Lower leg skin (tissue), 4 donors: ENCODE measurements at regions not wholly inside any gene's neighbourhood (a gene's known extent, or its start where the extent isn't known, plus 50 kb on each side); places are given as distances from the start of the nearest gene placed in this dataset.
"Not testable (repeated sequence)": the region's sequence is repeated elsewhere in the genome, so short reads cannot be mapped to it uniquely, and the experiment has no call there.

Experiments used
- DNase-seq, 2 donors: peaks; one replicate each; pipeline ENCODE4 v3.0.0-alpha.2; 2019; ENCODE audit warnings: low spot score in 2 of 2
- H3K4me3 ChIP-seq: fragments of 200-600 bp; sonication (generic); 2 replicates; pipeline ENCODE4 v1.5.1; 2017; ENCODE audit warnings: mild to moderate bottlenecking, low read depth; ENCODE audit not compliant: poor library complexity, severe bottlenecking
- CTCF ChIP-seq, 3 donors: fragments of 450-650 bp; IDR thresholded peaks; one replicate each; pipeline ENCODE4 v1.5.1; 2016; ENCODE audit warnings: antibody characterized with exemption in 3 of 3, mild to moderate bottlenecking in 3 of 3, moderate library complexity in 2 of 3
- POLR2A ChIP-seq, 2 donors: fragments of 450-650 bp; IDR thresholded peaks; one replicate each; pipeline ENCODE4 v1.6.1; 2016 to 2017; ENCODE audit warnings: antibody characterized with exemption in 2 of 2, mild to moderate bottlenecking in 1 of 2, moderate library complexity in 1 of 2
- WGBS, 2 donors: methylation state at CpG; one replicate each; pipeline ENCODE4 v1.1.5; 2018; 5-methylcytosine and 5-hydroxymethylcytosine counted together
- intact Hi-C: fragments of 100-400 bp; cut with DNase I; formaldehyde crosslinking; loops from one replicate; pipeline ENCODE4 v1.15.0; 2023; ENCODE audit warnings: low total_unique reads

- no peak for DNase-seq
- WGBS, 2 donors, result 52 to 57% methylated on average over 3 of the region's 3 CpGs
- H3K4me3 ChIP-seq, result no peak overlapping the region
- intact Hi-C loops, result no loop called here
- TF ChIP-seq POLR2A (IDR thresholded peaks at IDR 0.05) (no peak), CTCF (IDR thresholded peaks at IDR 0.05) (no peak)
These were observed 194.4 kb downstream of the EDN1 start for GRCh38 chr6:12484519-12484918.

DNA sequence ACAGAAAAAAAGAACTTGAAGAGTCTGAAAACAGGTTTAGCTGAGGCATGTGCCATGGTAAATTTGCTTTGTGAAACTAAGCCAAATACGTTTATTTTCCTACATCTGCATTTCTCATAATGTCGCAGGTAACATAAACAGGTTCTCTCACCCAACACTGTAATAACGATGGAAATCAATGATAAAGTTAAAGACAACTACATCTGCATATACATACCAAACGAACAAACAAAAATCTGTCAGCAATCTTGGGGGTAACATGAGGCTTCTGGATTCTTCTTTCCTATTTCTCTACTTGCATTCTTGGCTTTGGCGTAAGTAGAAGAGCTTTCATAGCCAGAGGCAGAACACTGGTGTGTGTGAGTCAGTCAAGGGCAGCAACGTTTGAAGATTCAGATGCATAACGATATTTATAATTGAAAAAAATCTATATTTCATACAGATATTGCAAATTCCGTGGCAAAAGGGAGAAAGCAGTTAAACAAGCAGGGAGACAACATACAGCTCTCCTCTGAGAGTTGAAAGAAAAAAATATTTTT lies 195.1 kb downstream of the EDN1 start:
- intact Hi-C loops, result no loop called here
- TF ChIP-seq CTCF (IDR thresholded peaks at IDR 0.05) (no peak), POLR2A (IDR thresholded peaks at IDR 0.05) (no peak)

GRCh38 chr6:12485837-12486236 lies 195.7 kb downstream of the EDN1 start:
- intact Hi-C loops, result no loop called here
- no peak for TF ChIP-seq CTCF (IDR thresholded peaks at IDR 0.05)
- no peak for TF ChIP-seq POLR2A (IDR thresholded peaks at IDR 0.05)
- DNase-seq, result no peak
- 60 to 63% methylated on average over 3 of the region's 3 CpGs for WGBS, 2 donors
- no peak overlapping the region for H3K4me3 ChIP-seq

More for the DNA sequence above, 195.1 kb downstream of the EDN1 start:
- 46 to 59% methylated on average over 8 of the region's 8 CpGs for WGBS, 2 donors
- DNase-seq, result no peak
- H3K4me3 ChIP-seq, result no peak overlapping the region

- 87 to 89% methylated on average over 2 of the region's 2 CpGs for WGBS, 2 donors
These were observed 200.3 kb downstream of the EDN1 start for GRCh38 chr6:12490351-12490903.

DNA sequence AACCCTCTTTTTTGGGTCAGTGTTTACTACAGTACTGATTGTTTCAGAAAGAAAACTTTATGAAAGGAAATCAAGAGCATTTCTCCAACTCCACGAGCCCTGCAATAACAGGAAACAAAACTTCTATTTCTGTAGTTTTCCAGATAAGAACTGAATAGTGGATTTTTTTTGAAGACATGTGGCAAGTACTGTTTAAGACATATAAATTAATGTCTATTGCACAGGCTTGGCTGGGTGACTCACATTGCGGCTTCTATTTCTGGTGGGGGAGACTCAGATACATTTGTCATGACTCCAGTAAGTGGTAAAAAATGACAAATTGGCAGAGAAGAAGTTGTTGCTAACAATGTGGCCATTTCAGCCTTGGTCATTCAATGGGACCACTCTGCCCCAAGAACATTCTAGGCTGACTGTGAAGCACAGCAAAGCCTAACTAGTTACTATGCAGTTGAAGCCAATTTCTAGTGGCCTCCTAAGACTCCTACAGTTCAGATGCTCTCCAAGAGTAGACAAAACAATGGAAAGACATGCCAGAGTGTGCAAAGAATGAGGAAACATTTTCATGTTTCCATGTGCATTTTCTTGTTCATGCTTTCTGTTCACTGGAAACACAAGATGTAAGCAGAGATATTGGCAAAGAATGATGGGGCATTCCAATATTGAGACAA lies 200.9 kb downstream of the EDN1 start:
- no peak for TF ChIP-seq POLR2A (IDR thresholded peaks at IDR 0.05)
- TF ChIP-seq CTCF (IDR thresholded peaks at IDR 0.05), result no peak
- DNase-seq, result no peak
- intact Hi-C loops, result no loop called here
- H3K4me3 ChIP-seq, result no peak overlapping the region
- WGBS, 2 donors, result 35 to 44% methylated on average over 2 of the region's 2 CpGs

More at GRCh38 chr6:12490351-12490903, 200.3 kb downstream of the EDN1 start:
- no peak overlapping the region for H3K4me3 ChIP-seq
- DNase-seq, result no peak
- intact Hi-C loops, result no loop called here
- TF ChIP-seq POLR2A (IDR thresholded peaks at IDR 0.05) (no peak), CTCF (IDR thresholded peaks at IDR 0.05) (no peak)

DNA sequence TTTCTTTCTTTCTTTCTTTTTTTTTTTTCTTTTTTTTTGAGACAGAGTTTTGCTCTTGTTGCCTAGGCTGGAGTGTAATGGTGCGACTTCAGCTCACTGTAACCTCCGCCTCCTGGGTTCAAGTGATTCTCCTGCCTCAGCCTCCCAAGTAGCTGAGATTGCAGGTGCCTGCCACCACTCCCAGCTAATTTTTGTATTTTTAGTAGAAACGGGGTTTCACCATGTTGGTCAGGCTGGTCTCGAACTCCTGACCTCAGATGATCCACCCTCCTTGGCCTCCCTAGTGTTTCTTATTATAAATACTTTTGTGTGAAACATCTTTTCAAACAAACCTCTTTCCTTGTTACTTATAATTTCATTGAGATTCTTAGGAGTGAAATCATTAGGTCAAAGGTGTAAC lies 202.8 kb downstream of the EDN1 start:
- WGBS, 2 donors, result 93 to 96% methylated on average over 4 of the region's 4 CpGs

More for the DNA sequence above, 202.8 kb downstream of the EDN1 start:
- intact Hi-C loops, H3K4me3 ChIP-seq, DNase-seq: not testable (repeated sequence)
